Ishikawa (cell line): ENCODE measurements at regions not wholly inside any gene's neighbourhood (a gene's known extent, or its start where the extent isn't known, plus 50 kb on each side); places are given as distances from the start of the nearest gene placed in this dataset.

ENCODE experiments used
- CEBPB ChIP-seq: IDR thresholded peaks from 2 replicates; pipeline ENCODE4 v1.6.1; 2012
- CREB1 ChIP-seq: IDR thresholded peaks from 2 replicates; pipeline ENCODE4 v1.6.1; 2012; ENCODE audit warnings: low read depth
- EGR1 ChIP-seq: IDR thresholded peaks from 2 replicates; pipeline ENCODE4 v1.6.1; 2012
- EP300 ChIP-seq: IDR thresholded peaks from 2 replicates; pipeline ENCODE4 v1.6.1; 2012; ENCODE audit warnings: borderline replicate concordance
- FOXM1 ChIP-seq: IDR thresholded peaks from 2 replicates; pipeline ENCODE4 v1.6.1; 2012; ENCODE audit warnings: low read depth, borderline replicate concordance
- NFIC ChIP-seq: IDR thresholded peaks from 2 replicates; pipeline ENCODE4 v1.6.1; 2012
- RAD21 ChIP-seq: IDR thresholded peaks from 2 replicates; pipeline ENCODE4 v1.6.1; 2012; ENCODE audit warnings: low read depth
- TAF1 ChIP-seq: IDR thresholded peaks from 2 replicates; pipeline ENCODE4 v1.6.1; 2012; ENCODE audit warnings: low read depth, mild to moderate bottlenecking
- TCF12 ChIP-seq: IDR thresholded peaks from 2 replicates; pipeline ENCODE4 v1.6.1; 2012; ENCODE audit warnings: low read depth
- TEAD4 ChIP-seq: IDR thresholded peaks from 2 replicates; pipeline ENCODE4 v1.6.1; 2012
- YY1 ChIP-seq: IDR thresholded peaks from 2 replicates; pipeline ENCODE4 v1.6.1; 2012; ENCODE audit warnings: low read depth
- ZBTB7A ChIP-seq: IDR thresholded peaks from 2 replicates; pipeline ENCODE4 v1.6.1; 2012; ENCODE audit warnings: low read depth
- TF ChIP-seq, protein P1 (sequence below): IDR thresholded peaks from 2 replicates; pipeline ENCODE4 v1.6.1; 2012
- TF ChIP-seq, protein P2 (sequence below): IDR thresholded peaks from 2 replicates; pipeline ENCODE4 v1.6.1; 2012
- TF ChIP-seq, protein P3 (sequence below): IDR thresholded peaks from 2 replicates; pipeline ENCODE4 v1.6.1; 2012; ENCODE audit warnings: low read depth, mild to moderate bottlenecking

DNA sequence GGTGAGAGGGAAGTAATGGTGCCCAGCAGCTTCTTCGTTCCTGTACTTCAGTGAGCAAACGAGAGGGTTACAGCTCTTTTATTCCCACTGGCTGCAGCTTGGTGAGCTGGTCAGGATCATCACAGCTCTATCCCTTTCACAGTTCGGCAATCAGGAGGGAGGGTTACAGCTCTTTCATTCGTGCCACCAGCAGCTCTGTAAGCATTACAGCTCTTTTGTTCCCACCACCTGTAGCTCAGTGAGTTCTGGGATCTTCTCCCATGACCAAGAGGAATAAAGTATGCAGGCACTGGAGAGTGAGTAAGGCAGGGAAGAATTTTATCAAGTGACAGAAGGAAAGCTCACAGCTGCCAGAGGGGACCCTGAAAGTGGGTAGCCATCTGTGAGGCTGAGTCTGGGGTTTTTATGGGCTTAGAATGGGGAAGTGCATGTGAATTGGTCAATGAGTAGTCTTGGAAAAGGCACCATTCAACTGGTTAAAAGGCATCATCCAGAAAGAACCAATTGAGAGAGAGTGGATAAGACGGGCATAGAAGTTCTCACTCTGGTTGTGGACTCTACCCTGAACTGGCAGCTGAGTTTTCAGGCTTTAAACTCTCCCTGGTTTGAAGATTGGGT lies 123.7 kb downstream of the COX18 start:
- no peak for TF ChIP-seq TEAD4
- no peak for TF ChIP-seq CEBPB
- TF ChIP-seq TCF12: no peak
- TF ChIP-seq TAF1: no peak
- TF ChIP-seq RAD21: no peak
- TF ChIP-seq, protein P1, sequence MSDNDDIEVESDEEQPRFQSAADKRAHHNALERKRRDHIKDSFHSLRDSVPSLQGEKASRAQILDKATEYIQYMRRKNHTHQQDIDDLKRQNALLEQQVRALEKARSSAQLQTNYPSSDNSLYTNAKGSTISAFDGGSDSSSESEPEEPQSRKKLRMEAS: no peak
- no peak for TF ChIP-seq EGR1
- TF ChIP-seq, protein P2, sequence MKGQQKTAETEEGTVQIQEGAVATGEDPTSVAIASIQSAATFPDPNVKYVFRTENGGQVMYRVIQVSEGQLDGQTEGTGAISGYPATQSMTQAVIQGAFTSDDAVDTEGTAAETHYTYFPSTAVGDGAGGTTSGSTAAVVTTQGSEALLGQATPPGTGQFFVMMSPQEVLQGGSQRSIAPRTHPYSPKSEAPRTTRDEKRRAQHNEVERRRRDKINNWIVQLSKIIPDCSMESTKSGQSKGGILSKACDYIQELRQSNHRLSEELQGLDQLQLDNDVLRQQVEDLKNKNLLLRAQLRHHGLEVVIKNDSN: no peak
- no peak for TF ChIP-seq NFIC
- no peak for TF ChIP-seq FOXM1

DNA sequence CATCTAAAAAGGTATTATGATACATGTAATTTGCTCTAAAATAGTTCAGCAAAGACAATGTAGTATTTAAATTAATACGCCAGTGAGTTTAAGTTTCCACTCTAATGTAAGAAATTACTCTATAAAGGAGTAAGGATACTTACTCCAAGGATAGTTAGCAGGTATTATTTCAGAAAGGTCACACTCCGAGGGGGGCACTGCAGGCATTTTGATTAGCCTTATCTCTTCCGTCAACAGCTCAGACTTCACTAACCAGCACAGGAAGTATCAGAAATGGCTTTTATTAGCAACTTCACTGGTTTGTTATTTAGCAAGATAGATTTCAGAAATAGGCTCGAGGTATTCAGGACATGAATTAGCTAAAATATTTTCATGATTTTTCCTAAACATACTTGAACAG lies 127.0 kb downstream of the COX18 start:
- TF ChIP-seq FOXM1 (no peak), RAD21 (no peak), TCF12 (no peak), CREB1 (no peak), EGR1 (no peak)
- TF ChIP-seq, protein P3, sequence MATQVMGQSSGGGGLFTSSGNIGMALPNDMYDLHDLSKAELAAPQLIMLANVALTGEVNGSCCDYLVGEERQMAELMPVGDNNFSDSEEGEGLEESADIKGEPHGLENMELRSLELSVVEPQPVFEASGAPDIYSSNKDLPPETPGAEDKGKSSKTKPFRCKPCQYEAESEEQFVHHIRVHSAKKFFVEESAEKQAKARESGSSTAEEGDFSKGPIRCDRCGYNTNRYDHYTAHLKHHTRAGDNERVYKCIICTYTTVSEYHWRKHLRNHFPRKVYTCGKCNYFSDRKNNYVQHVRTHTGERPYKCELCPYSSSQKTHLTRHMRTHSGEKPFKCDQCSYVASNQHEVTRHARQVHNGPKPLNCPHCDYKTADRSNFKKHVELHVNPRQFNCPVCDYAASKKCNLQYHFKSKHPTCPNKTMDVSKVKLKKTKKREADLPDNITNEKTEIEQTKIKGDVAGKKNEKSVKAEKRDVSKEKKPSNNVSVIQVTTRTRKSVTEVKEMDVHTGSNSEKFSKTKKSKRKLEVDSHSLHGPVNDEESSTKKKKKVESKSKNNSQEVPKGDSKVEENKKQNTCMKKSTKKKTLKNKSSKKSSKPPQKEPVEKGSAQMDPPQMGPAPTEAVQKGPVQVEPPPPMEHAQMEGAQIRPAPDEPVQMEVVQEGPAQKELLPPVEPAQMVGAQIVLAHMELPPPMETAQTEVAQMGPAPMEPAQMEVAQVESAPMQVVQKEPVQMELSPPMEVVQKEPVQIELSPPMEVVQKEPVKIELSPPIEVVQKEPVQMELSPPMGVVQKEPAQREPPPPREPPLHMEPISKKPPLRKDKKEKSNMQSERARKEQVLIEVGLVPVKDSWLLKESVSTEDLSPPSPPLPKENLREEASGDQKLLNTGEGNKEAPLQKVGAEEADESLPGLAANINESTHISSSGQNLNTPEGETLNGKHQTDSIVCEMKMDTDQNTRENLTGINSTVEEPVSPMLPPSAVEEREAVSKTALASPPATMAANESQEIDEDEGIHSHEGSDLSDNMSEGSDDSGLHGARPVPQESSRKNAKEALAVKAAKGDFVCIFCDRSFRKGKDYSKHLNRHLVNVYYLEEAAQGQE: no peak

DNA sequence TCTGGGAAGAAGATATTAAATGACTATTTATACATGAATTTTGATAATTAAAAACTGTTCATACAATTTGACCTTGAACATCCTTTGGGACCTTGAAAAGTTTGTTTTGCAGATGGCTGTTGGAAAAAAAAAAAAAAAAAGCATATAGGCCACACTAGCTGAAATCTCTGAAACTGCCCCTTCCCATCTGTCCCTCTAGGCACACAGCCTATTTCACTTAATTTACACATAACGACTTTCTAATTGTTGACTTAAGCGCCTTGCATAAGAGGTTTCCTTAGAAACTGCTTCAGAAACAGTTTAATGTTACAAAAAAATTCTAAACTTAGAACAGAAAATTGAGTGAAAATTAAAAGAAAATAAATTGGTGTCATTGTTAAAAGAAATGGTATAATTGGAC lies 131.0 kb downstream of the COX18 start:
- TF ChIP-seq CREB1 (no peak), YY1 (no peak), EGR1 (no peak), RAD21 (no peak)

DNA sequence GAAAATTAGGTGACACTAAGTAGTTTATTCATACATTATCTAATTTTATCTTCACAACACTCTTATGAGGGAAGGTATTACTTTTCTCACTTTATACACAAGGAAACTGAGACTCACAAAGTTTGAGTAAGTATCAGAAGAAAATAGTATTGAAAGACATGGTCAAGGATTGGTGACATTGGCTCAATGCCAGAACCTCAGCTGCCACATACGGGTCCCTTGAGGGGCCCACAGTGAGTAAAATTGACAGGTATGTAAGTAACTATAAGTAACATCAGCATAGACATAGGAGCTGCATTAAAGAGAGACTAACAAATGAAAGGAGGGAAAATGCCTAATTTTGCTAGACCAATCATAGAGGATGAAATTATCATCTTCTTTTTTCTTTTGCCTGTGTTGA lies 134.1 kb downstream of the COX18 start:
- TF ChIP-seq RAD21 (no peak), TCF12 (no peak), NFIC (0 out of 2 replicates have a peak, but pooled peaks have one; percentile 13)
- TF ChIP-seq, protein P2: no peak

DNA sequence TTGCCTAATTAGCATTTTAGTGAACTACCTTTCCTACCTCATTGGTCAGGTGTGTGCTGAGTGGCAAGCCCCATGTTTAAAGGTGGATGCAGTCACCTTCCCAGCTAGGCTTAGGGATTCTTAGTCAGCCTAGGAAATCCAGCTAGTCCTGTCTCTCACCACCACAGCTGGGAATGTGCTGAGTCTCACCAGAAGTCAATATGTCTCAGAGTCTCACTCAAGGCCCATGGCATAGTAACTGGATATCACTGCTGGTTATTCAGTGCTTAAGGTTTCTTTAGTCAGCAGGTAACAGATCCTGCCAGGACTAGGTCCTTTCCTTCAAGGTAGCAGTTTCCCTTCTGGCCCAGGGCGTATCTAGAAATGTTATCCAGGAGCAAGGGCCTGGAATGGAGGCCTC lies 136.5 kb downstream of the COX18 start:
- no peak for TF ChIP-seq TAF1
- TF ChIP-seq TCF12: no peak
- TF ChIP-seq FOXM1: no peak
- TF ChIP-seq EGR1: no peak
- TF ChIP-seq, protein P3: no peak
- no peak for TF ChIP-seq EP300
- no peak for TF ChIP-seq YY1
- TF ChIP-seq TEAD4: no peak

DNA sequence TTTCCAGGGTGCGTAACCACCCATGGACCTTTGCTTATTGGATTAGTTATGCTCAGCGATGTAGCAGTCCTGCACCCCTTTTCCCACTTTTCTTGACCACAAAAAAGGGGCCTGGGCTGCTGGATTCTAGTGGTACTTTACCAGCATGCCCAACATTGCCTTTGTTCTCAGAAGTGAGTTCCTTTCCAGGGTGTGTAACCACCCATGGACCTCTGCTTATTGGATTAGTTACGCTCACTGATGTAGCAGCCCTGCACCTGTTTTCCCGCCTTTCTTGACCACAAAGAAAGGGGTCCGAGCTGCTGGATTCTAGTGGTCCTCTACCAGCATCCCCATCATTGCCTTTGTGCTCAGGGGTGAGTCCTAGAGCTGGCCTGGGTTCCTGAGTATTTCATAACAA lies 138.2 kb downstream of the COX18 start:
- TF ChIP-seq NFIC (no peak), YY1 (no peak)

DNA sequence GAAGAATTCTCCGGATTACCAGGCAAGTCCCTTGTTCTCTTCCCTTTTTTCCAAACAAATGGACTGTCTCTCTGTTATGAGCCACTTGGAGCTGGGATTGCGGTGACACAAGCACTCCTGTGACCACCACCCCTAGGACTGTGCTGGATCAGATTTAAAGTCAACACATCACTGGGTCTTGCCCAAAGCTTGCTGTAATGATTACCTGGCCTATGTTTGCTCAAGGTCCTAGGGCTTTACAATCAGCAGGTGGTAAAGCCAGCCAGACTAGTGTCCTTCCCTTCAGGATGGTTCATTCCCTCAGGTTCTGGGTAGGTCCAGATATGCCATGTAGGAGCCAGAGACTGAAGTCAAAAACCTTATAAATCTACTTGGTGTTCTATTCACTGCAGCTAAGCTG lies 144.7 kb downstream of the COX18 start:
- TF ChIP-seq NFIC (no peak), EP300 (no peak), EGR1 (no peak), TAF1 (no peak), TCF12 (no peak), FOXM1 (no peak), CEBPB (no peak), YY1 (no peak), CREB1 (no peak), RAD21 (no peak), TEAD4 (no peak), ZBTB7A (no peak)
- TF ChIP-seq, protein P2: no peak
- TF ChIP-seq, protein P3: no peak
- TF ChIP-seq, protein P1: no peak
